H54 (cell line): ENCODE measurements at regions not wholly inside any gene's neighbourhood (a gene's known extent, or its start where the extent isn't known, plus 50 kb on each side); places are given as distances from the start of the nearest gene placed in this dataset.

ENCODE experiments used
- DNase-seq: peaks from one replicate; pipeline ENCODE4 v3.0.0; 2011; ENCODE audit warnings: low spot score, mixed read lengths; ENCODE audit not compliant: insufficient read length
- FAIRE-seq: peaks from 3 replicates; lab custom pipeline; 2011; peaks lifted over from hg19 to GRCh38; lab: Jason Lieb, UNC
- POLR2A ChIP-seq: IDR thresholded peaks from 2 replicates; pipeline ENCODE4 v1.6.1; 2011; ENCODE audit warnings: low read depth, mild to moderate bottlenecking, low read length

DNA sequence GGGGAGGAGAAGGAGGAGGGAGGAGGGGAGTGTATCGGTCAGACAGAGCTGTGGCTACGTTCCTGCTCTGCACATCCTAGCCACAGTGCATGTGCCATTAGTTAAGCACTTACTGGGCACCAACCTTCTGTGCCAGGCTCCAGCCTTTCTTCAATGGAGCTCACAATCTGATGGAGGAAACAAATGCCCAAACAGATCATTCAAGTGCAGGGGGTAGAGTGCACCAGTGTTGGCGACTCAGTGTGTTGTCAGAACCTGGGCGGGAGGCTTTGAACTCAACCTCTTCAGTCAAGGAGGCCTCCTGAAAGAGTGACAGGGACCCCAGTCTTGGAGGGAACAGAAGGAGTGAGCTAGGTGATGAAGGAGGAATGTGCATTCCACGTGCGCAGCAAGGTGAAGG, 51.9 kb upstream of the SHB start:
- TF ChIP-seq POLR2A, result no peak
- FAIRE-seq (no peak), DNase-seq (no peak)

DNA sequence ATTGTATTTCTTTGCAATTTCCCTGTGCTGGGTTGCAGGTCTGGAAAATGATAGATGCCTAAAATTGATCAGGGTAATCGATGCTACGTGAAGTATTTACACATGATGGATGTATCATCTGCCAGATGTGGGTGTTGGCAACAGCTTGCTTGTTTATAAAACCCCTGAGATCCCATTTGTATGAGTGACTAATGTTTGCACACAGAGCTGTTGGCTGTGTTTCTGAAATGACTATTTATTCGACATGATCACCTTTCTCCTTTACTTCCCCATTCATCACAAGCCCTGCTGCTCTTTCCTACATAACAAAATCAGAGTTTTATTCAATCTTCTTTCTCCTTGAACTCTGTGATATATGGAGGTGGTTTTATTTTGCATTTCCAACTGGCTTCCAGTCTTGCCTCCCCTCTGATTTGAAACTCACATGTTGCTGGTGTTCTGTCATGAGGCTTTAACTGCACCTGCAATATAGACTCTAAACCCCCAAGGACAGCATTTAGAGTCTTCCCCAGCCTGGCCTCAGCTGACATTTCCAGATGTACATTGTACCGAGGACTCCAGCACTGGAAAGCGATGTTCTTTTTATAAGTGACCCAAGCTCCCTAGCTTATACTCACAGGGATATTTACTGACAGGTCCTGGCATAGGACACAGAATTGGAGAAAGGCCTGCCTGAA, 50.7 kb upstream of the SHB start:
- no peak for FAIRE-seq
- no peak for TF ChIP-seq POLR2A
- no peak for DNase-seq

DNA sequence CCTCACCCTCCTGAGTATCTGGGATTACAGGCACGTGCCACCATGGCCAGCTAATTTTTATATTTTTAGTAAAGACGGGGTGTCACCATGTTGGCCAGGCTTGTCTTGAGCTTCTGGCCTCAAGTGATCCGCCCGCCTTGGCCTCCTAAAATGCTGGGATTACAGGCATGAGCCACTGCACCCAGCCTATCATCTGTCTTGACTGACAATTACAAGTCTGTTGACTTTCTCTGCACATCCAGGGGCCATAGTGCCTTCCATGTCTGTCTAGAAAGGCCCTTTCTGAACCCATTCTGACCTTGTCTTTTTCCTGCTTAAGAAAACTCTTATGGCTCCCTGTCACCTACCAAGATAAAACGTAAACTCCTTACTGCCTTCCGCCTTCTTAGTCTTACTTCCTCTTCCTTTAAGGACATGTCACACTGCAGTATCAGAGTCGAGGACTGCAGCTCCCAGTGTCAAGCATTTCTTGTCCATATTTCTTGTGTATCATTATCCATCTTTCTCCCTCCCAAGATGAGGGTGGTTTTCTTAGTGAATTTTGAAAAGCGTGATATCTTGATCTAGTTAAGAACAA, 49.9 kb upstream of the SHB start:
- TF ChIP-seq POLR2A, result no peak
- DNase-seq (no peak), FAIRE-seq (no peak)
